Adipocyte (in vitro differentiated cells): ENCODE measurements at regions not wholly inside any gene's neighbourhood (a gene's known extent, or its start where the extent isn't known, plus 50 kb on each side); places are given as distances from the start of the nearest gene placed in this dataset.

Experiments
- DNase-seq: peaks from one replicate; pipeline ENCODE4 v3.0.0-alpha.2; 2015; ENCODE audit warnings: low read depth
- H3K27me3 ChIP-seq: replicated peaks from 2 replicates; pipeline ENCODE4 v1.7.0; 2013; ENCODE audit warnings: mild to moderate bottlenecking, low read length, moderate library complexity; ENCODE audit not compliant: control insufficient read depth, insufficient read depth
- H3K36me3 ChIP-seq: 2 replicates; pipeline ENCODE4 v1.7.0; 2013; ENCODE audit warnings: low read length, mild to moderate bottlenecking, moderate library complexity; ENCODE audit not compliant: control insufficient read depth, insufficient read depth, severe bottlenecking
- H3K4me1 ChIP-seq: 2 replicates; pipeline ENCODE4 v1.7.0; 2013; ENCODE audit warnings: mild to moderate bottlenecking, low read length, moderate library complexity; ENCODE audit not compliant: control insufficient read depth, insufficient read depth
- H3K4me3 ChIP-seq: 2 replicates; pipeline ENCODE4 v1.7.0; 2013; ENCODE audit warnings: mild to moderate bottlenecking, low read length, moderate library complexity
- H3K9ac ChIP-seq: 2 replicates; pipeline ENCODE4 v1.7.0; 2013; ENCODE audit warnings: mild to moderate bottlenecking, low read length, moderate library complexity
- H3K9me3 ChIP-seq: 2 replicates; pipeline ENCODE4 v1.7.0; 2013; ENCODE audit warnings: mild to moderate bottlenecking, low read length, moderate library complexity; ENCODE audit not compliant: control insufficient read depth

DNA sequence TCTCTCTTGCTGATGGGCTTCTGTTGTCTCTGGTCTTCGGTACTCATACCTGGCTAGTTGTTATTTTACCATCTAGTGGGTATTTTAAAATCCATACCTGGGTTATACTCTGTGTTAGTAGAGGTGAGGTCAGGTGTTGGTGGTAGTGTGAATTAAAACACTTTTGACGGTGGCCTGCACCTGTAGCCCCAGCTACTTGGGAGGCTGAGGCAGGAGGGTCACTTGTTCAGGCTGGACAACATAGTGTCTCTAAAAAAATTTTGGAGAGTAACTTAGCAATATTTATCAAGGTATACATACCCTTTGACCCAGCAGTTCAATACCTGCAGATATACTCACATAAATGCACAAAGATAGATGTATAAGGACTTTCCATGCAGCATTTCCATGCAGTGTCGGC, 55.4 kb downstream of the GSX1 start:
- DNase-seq = no peak
- Histone ChIP-seq H3K4me1 (no peaks in the 10 kb centered on the region), H3K36me3 (no peaks in the 10 kb centered on the region), H3K27me3 (peaks cover 19% of the 10 kb centered on the region), H3K9ac (no peak overlapping the region), H3K9me3 (peaks cover 15% of the 10 kb centered on the region), H3K4me3 (no peak overlapping the region)

DNA sequence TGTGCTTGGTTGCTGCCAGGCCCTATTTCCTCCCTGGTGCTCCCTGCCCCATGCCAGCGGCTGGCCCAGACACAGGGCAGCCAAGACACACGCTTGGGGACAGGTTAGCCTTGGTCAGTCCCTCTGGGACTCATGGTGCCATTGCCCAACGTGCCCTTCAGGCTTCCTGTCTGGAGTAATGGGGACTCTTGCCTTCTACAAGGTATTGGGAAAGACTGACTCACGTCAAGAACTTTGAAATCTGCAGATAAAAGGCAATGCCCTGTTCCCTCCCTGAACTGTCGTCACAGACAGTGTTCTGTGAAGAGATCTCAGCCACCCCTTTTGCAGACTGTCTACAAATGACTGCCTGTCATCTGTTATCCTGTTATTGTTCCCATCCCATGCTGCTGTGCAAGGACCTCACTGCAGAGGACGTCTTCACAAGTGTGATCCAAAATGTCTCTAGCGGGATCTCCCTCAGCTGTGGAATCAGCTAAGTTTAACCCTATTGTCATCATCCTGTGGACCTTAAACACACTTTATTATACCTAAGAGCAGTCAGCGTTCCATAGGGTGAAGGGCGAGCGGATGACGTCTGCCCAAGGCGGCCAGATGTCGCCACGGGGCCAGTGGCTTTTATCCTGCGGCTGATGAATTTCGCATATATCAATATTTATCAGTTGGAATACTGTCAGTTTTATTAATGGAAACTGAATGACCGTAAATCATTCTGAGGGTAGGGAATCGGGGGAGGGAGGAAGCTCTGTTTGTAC, 59.0 kb downstream of the GSX1 start:
- no peaks in the 10 kb centered on the region for H3K4me1 ChIP-seq
- DNase-seq = no peak
- H3K36me3 ChIP-seq = no peaks in the 10 kb centered on the region
- peaks cover 6% of the 10 kb centered on the region for H3K9me3 ChIP-seq
- H3K4me3 ChIP-seq = no peak overlapping the region
- H3K27me3 ChIP-seq = peaks cover 32% of the 10 kb centered on the region
- no peak overlapping the region for H3K9ac ChIP-seq

- peaks cover 6% of the 10 kb centered on the region for H3K9me3 ChIP-seq
- H3K9ac ChIP-seq = no peak overlapping the region
- H3K4me1 ChIP-seq = no peaks in the 10 kb centered on the region
- no peaks in the 10 kb centered on the region for H3K36me3 ChIP-seq
- H3K27me3 ChIP-seq = peaks cover 32% of the 10 kb centered on the region
- DNase-seq = no peak
- H3K4me3 ChIP-seq = no peak overlapping the region
Measured at GRCh38 chr13:27852491-27852890, 60.2 kb downstream of the GSX1 start.

GRCh38 chr13:27853335-27853734, 61.1 kb downstream of the GSX1 start:
- Histone ChIP-seq H3K27me3 (peaks cover 37% of the 10 kb centered on the region), H3K9me3 (peaks cover 6% of the 10 kb centered on the region), H3K4me1 (no peaks in the 10 kb centered on the region), H3K9ac (no peak overlapping the region), H3K36me3 (no peaks in the 10 kb centered on the region), H3K4me3 (no peak overlapping the region)
- no peak for DNase-seq

- Histone ChIP-seq H3K9ac (no peak overlapping the region), H3K9me3 (peaks cover 6% of the 10 kb centered on the region), H3K27me3 (peaks cover 37% of the 10 kb centered on the region), H3K4me1 (no peaks in the 10 kb centered on the region), H3K36me3 (no peaks in the 10 kb centered on the region), H3K4me3 (no peak overlapping the region)
- no peak for DNase-seq
Measured at GRCh38 chr13:27853861-27854260, 61.6 kb downstream of the GSX1 start.

- DNase-seq = no peak
- H3K9ac ChIP-seq = no peak overlapping the region
- no peaks in the 10 kb centered on the region for H3K4me1 ChIP-seq
- no peaks in the 10 kb centered on the region for H3K9me3 ChIP-seq
- no peaks in the 10 kb centered on the region for H3K36me3 ChIP-seq
- no peak overlapping the region for H3K4me3 ChIP-seq
- H3K27me3 ChIP-seq = peaks cover 44% of the 10 kb centered on the region
Measured at GRCh38 chr13:27854606-27855005, 62.3 kb downstream of the GSX1 start.

DNA sequence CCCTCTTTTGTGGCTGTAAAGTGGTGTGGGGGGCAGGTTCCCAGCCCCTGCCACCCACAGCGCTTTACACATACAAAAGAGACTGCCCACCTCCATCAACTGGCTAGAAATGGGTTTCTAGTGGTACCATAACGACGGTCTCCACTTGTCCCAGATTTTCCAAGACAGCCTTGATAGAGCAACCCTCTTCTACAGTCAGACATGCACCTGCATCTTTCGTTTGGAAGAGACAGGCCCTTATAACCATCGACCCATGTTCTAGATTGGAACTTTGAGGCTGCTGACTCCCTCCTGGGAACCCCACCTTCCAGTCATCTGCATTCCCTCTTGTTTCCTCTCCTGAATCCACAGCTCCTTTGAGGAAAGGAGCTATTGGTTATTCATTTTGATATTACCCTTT, 63.1 kb downstream of the GSX1 start:
- no peaks in the 10 kb centered on the region for H3K36me3 ChIP-seq
- H3K4me3 ChIP-seq = no peak overlapping the region
- no peak for DNase-seq
- no peaks in the 10 kb centered on the region for H3K9me3 ChIP-seq
- peaks cover 51% of the 10 kb centered on the region for H3K27me3 ChIP-seq
- no peak overlapping the region for H3K9ac ChIP-seq
- no peaks in the 10 kb centered on the region for H3K4me1 ChIP-seq

DNA sequence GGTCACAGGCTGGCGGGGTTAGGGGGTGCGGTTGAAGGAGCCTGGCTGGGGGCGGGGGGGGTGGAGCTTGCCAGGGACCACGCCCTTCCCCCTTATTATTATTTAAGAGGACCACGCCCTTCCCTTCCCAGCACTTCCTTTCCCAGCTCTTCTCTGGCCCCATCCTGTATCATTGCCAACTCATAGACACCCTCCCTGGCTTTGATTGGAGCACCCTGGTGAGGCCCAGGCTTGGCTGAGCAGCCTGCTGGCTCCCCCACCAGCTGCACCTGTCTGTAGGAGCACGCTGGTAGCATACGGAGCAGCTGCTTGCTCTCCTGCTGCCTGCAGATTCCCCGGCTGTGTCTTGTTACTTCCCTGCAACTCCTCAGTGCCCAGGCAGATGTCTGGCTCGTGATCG, 62.5 kb upstream of the PDX1 start:
- Histone ChIP-seq H3K9me3 (no peaks in the 10 kb centered on the region), H3K36me3 (no peaks in the 10 kb centered on the region), H3K4me1 (no peaks in the 10 kb centered on the region), H3K27me3 (peaks cover 46% of the 10 kb centered on the region), H3K4me3 (no peak overlapping the region), H3K9ac (no peak overlapping the region)
- no peak for DNase-seq

DNA sequence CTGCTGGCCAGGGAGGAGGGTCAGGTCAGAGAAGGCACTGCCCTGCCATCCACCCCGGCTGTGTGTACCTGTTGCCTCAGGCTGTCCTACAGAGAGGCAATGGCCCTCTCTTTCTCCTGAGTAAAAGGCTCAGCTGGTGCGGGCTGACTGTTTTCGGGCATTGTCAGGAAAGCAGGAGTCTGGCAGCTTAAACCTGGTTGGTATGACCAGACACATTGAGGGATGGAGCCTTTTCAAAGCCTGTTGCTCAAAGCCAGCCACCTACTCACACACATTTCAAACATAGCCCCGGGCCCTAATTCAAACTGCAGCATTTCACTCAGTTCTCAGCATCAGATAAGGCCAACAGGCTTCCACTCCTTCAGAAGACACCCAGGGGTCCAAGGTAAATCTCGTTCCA, 61.8 kb upstream of the PDX1 start:
- H3K27me3 ChIP-seq = peaks cover 41% of the 10 kb centered on the region
- H3K9me3 ChIP-seq = no peaks in the 10 kb centered on the region
- H3K9ac ChIP-seq = no peak overlapping the region
- no peaks in the 10 kb centered on the region for H3K36me3 ChIP-seq
- no peaks in the 10 kb centered on the region for H3K4me1 ChIP-seq
- DNase-seq = no peak
- H3K4me3 ChIP-seq = no peak overlapping the region

DNA sequence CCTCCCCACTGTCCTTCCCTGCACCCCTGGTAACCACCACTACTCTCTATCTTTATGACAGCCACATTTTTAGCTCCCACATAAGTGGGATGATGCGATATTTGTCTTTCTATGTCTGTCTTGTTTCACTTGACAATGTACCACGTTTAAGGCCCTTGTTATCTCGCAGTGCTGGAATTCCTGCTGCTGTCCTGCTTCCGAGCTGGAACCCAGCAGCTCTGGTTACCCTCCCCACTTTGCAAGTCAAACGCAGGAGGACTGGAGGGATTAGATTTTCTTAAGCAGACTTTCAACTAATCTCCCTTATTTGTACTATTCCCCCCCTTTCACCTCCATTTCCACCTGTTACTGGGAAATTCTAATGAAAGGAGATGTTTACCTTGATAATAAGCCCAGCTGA, 59.1 kb upstream of the PDX1 start:
- Histone ChIP-seq H3K36me3 (no peaks in the 10 kb centered on the region), H3K4me3 (no peak overlapping the region), H3K4me1 (no peaks in the 10 kb centered on the region), H3K9me3 (no peaks in the 10 kb centered on the region), H3K9ac (no peak overlapping the region), H3K27me3 (peaks cover 35% of the 10 kb centered on the region)
- DNase-seq = no peak

DNA sequence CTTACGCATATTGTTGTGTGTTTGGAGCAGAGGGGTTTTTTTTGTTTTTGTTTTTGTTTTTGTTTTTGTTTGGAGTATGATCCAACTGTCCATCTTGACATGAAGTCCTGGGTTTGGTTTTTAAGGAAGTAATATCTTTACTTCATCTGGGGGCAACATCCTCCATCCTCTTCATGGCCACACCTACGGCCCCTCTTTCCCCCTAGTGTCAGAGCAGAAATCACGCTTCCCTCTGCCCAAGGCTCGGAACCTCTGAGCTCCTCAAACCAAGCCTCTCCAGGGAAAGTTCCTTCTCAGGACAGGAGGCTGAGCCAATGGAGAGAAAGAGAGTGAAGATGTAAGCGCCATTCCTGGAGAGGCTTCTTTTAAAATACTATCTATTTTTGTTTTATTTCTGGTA, 58.6 kb upstream of the PDX1 start:
- H3K36me3 ChIP-seq = no peaks in the 10 kb centered on the region
- H3K4me1 ChIP-seq = no peaks in the 10 kb centered on the region
- H3K27me3 ChIP-seq = peaks cover 35% of the 10 kb centered on the region
- H3K4me3 ChIP-seq = no peak overlapping the region
- DNase-seq = no peak
- no peak overlapping the region for H3K9ac ChIP-seq
- H3K9me3 ChIP-seq = no peaks in the 10 kb centered on the region
